CD14-positive monocyte (primary cell): ENCODE measurements at regions not wholly inside any gene's neighbourhood (a gene's known extent, or its start where the extent isn't known, plus 50 kb on each side); places are given as distances from the start of the nearest gene placed in this dataset.
"Not testable (repeated sequence)": the region's sequence is repeated elsewhere in the genome, so short reads cannot be mapped to it uniquely, and the experiment has no call there.

ENCODE experiments used
- DNase-seq, 3 donors: peaks; one replicate each; pipeline ENCODE4 v3.0.0-alpha.2; 2011 to 2022
- H2AFZ ChIP-seq: 2 replicates; pipeline ENCODE4 v1.6.0; 2012; ENCODE audit warnings: mild to moderate bottlenecking, low read depth, low read length, inconsistent platforms; ENCODE audit not compliant: insufficient read depth, poor library complexity, severe bottlenecking
- H3K27ac ChIP-seq, 2 donors: 1 replicate in 1 of 2; 2 replicates in 1 of 2; pipeline ENCODE4 v1.5.1; 2012 to 2013; ENCODE audit warnings: low read length in 2 of 2, control low read depth in 1 of 2, inconsistent platforms in 1 of 2, low read depth in 1 of 2, mild to moderate bottlenecking in 1 of 2
- H3K27me3 ChIP-seq, 2 donors: one replicate each; pipeline versions ENCODE4 v1.6.0 to v1.6.1; 2011 to 2013; ENCODE audit warnings: low read length in 2 of 2; ENCODE audit not compliant: control insufficient read depth in 2 of 2, insufficient read depth in 2 of 2
- H3K36me3 ChIP-seq, 2 donors: replicated peaks in 1 of 2; 1 replicate in 1 of 2; 2 replicates in 1 of 2; pipeline versions ENCODE4 v1.5.1 to v1.6.1; 2012 to 2013; ENCODE audit warnings: low read length in 2 of 2, control low read depth in 1 of 2, inconsistent platforms in 1 of 2, mild to moderate bottlenecking in 1 of 2; ENCODE audit not compliant: insufficient read depth in 2 of 2, control insufficient read depth in 1 of 2
- H3K4me1 ChIP-seq, 2 donors: 1 replicate in 1 of 2; 2 replicates in 1 of 2; pipeline versions ENCODE4 v1.5.1 to v1.6.1; 2012 to 2013; ENCODE audit warnings: low read length in 2 of 2, control low read depth in 1 of 2, inconsistent platforms in 1 of 2, mild to moderate bottlenecking in 1 of 2, moderate library complexity in 1 of 2; ENCODE audit not compliant: insufficient read depth in 2 of 2, control insufficient read depth in 1 of 2
- H3K4me2 ChIP-seq: replicated peaks from 2 replicates; pipeline ENCODE3; 2012; ENCODE audit warnings: low read length, moderate library complexity, mild to moderate bottlenecking; ENCODE audit not compliant: poor library complexity, severe bottlenecking; ENCODE audit errors: extremely low read depth
- H3K4me3 ChIP-seq, 3 experiments: fragments of 200-600 bp in 1 of 3; sonication (generic) in 1 of 3; replicated peaks in 1 of 3; 1 replicate in 2 of 3; 2 replicates in 1 of 3; pipeline ENCODE4 v1.5.1; 2011 to 2013; ENCODE audit warnings: low read length in 3 of 3, mild to moderate bottlenecking in 3 of 3, control low read depth in 2 of 3, low read depth in 2 of 3, inconsistent platforms in 1 of 3, moderate library complexity in 1 of 3
- H3K79me2 ChIP-seq: 2 replicates; pipeline ENCODE4 v1.6.0; 2012; ENCODE audit warnings: mild to moderate bottlenecking, control low read depth, inconsistent platforms, low read length, moderate library complexity; ENCODE audit not compliant: insufficient read depth
- H3K9ac ChIP-seq: 2 replicates; pipeline ENCODE4 v1.6.0; 2017; ENCODE audit warnings: low read length, mild to moderate bottlenecking; ENCODE audit not compliant: insufficient read depth, poor library complexity, severe bottlenecking
- H3K9me3 ChIP-seq, 2 donors: replicated peaks in 1 of 2; 1 replicate in 1 of 2; 2 replicates in 1 of 2; pipeline versions ENCODE4 v1.5.1 to v1.6.1; 2012 to 2013; ENCODE audit warnings: low read length in 2 of 2, control low read depth in 1 of 2; ENCODE audit not compliant: control insufficient read depth in 1 of 2, insufficient read depth in 1 of 2
- H4K20me1 ChIP-seq: 2 replicates; pipeline ENCODE4 v1.6.0; 2012; ENCODE audit warnings: mild to moderate bottlenecking, low read length, control low read depth, moderate library complexity; ENCODE audit not compliant: insufficient read depth
- H3K27ac Mint-ChIP-seq, 7 donors: one replicate each; pipeline ENCODE4 v1.8.0; 2020; ENCODE audit warnings: mild to moderate bottlenecking in 7 of 7, mixed read lengths in 7 of 7, moderate library complexity in 6 of 7, inconsistent platforms in 2 of 7
- H3K27me3 Mint-ChIP-seq, 3 donors: one replicate each; pipeline ENCODE4 v1.8.0; 2021 to 2022; ENCODE audit warnings: low read depth in 3 of 3, mild to moderate bottlenecking in 3 of 3, mixed read lengths in 3 of 3, moderate library complexity in 3 of 3, inconsistent platforms in 1 of 3
- H3K36me3 Mint-ChIP-seq, 2 donors: one replicate each; pipeline ENCODE4 v1.8.0; 2020; ENCODE audit warnings: mixed read lengths in 2 of 2, inconsistent platforms in 1 of 2, mild to moderate bottlenecking in 1 of 2
- H3K4me1 Mint-ChIP-seq: one replicate; pipeline ENCODE4 v1.8.0; 2020; ENCODE audit warnings: mild to moderate bottlenecking, mixed read lengths
- H3K4me3 Mint-ChIP-seq, 2 donors: one replicate each; pipeline ENCODE4 v1.8.0; 2020; ENCODE audit warnings: mild to moderate bottlenecking in 2 of 2, mixed read lengths in 2 of 2, moderate library complexity in 1 of 2
- H3K9me3 Mint-ChIP-seq, 7 donors: one replicate each; pipeline ENCODE4 v1.8.0; 2020 to 2022; ENCODE audit warnings: mixed read lengths in 7 of 7, mild to moderate bottlenecking in 6 of 7, moderate library complexity in 6 of 7, inconsistent platforms in 2 of 7
- CTCF ChIP-seq: fragments of 200-600 bp; IDR thresholded peaks from one replicate; pipeline ENCODE4 v1.8.0; 2022; ENCODE audit warnings: antibody characterized with exemption, mild to moderate bottlenecking
- WGBS: methylation state at CpG from one replicate; pipeline ENCODE4 v1.1.5; 2013; ENCODE audit warnings: missing lambda C conversion rate; ENCODE audit not compliant: insufficient coverage; 5-methylcytosine and 5-hydroxymethylcytosine counted together
- intact Hi-C, 2 donors: fragments of 100-400 bp; cut with micrococcal nuclease; formaldehyde crosslinking; loops; one replicate each; pipeline versions ENCODE4 v1.15.0 to v1.15.1; 2023

GRCh38 chr6:40661726-40662125 lies 74.6 kb upstream of the LRFN2 start:
- intact Hi-C loops = no loop called here
- TF ChIP-seq CTCF = no peak
- Histone ChIP-seq H2AFZ (no peak overlapping the region), H3K4me3 (no peak overlapping the region), H3K9ac (no peak overlapping the region), H3K36me3 (no peaks in the 10 kb centered on the region), H3K9me3 (peaks cover 35 to 40% of the 10 kb centered on the region in 2 donors), H3K4me2 (no peak overlapping the region), H3K4me1 (no peaks in the 10 kb centered on the region), H3K27me3 (no peaks in the 10 kb centered on the region), H3K79me2 (no peaks in the 10 kb centered on the region), H4K20me1 (no peaks in the 10 kb centered on the region), H3K27ac (no peak overlapping the region)
- Mint-ChIP-seq H3K27me3 (peaks cover 2 to 8% (median 4%) of the 10 kb centered on the region in 3 donors), H3K27ac (no peak overlapping the region), H3K9me3 (peaks cover 12 to 32% (median 29%) of the 10 kb centered on the region in 7 donors), H3K4me1 (no peaks in the 10 kb centered on the region), H3K36me3 (no peaks in the 10 kb centered on the region), H3K4me3 (no peak overlapping the region)
- no peak for DNase-seq
- WGBS = 80% methylated on average over 1 of the region's 2 CpGs

- intact Hi-C loops, H3K9me3 ChIP-seq, H3K36me3 Mint-ChIP-seq, H3K4me2 ChIP-seq, H3K4me1 ChIP-seq, H3K9ac ChIP-seq, DNase-seq, H3K4me3 ChIP-seq, H2AFZ ChIP-seq, H3K9me3 Mint-ChIP-seq, H3K27me3 Mint-ChIP-seq, H4K20me1 ChIP-seq, H3K36me3 ChIP-seq, H3K79me2 ChIP-seq, H3K27me3 ChIP-seq, H3K27ac ChIP-seq, H3K27ac Mint-ChIP-seq, H3K4me3 Mint-ChIP-seq, H3K4me1 Mint-ChIP-seq: not testable (repeated sequence)
- whole genome bisulfite sequencing = no CpG with 5 or more reads among the region's 5 CpGs
These were observed 69.6 kb upstream of the LRFN2 start for GRCh38 chr6:40656772-40657171.
